SJSA1 (cell line): ENCODE measurements at regions not wholly inside any gene's neighbourhood (a gene's known extent, or its start where the extent isn't known, plus 50 kb on each side); places are given as distances from the start of the nearest gene placed in this dataset.
A peak's percentile ranks its signal among the peaks of the same experiment; 100 is the strongest.

ENCODE experiments used
- DNase-seq, 2 experiments: peaks; one replicate each; pipeline ENCODE4 v3.0.0-alpha.2; 2015 to 2020; ENCODE audit warnings: low spot score in 2 of 2, low read depth in 1 of 2
- H3K27ac ChIP-seq: fragments of 250-450 bp; sonication (Bioruptor Pico); 2 replicates; pipeline ENCODE4 v1.5.1; 2020; ENCODE audit warnings: mild to moderate bottlenecking, moderate library complexity
- H3K27me3 ChIP-seq: fragments of 250-450 bp; sonication (Bioruptor Pico); replicated peaks from 2 replicates; pipeline ENCODE4 v1.5.1; 2020; ENCODE audit warnings: mild to moderate bottlenecking, moderate library complexity
- H3K36me3 ChIP-seq: fragments of 250-450 bp; sonication (Bioruptor Pico); 2 replicates; pipeline ENCODE4 v1.5.1; 2020; ENCODE audit warnings: mild to moderate bottlenecking
- H3K4me1 ChIP-seq: fragments of 250-450 bp; sonication (Bioruptor Pico); replicated peaks from 2 replicates; pipeline ENCODE4 v1.6.1; 2021; ENCODE audit warnings: mild to moderate bottlenecking
- H3K4me3 ChIP-seq: fragments of 250-450 bp; sonication (Bioruptor Pico); 2 replicates; pipeline ENCODE4 v1.5.1; 2020; ENCODE audit warnings: mild to moderate bottlenecking
- H3K9me3 ChIP-seq: fragments of 250-450 bp; sonication (Bioruptor Pico); replicated peaks from 2 replicates; pipeline ENCODE4 v1.5.1; 2020; ENCODE audit warnings: mild to moderate bottlenecking

DNA sequence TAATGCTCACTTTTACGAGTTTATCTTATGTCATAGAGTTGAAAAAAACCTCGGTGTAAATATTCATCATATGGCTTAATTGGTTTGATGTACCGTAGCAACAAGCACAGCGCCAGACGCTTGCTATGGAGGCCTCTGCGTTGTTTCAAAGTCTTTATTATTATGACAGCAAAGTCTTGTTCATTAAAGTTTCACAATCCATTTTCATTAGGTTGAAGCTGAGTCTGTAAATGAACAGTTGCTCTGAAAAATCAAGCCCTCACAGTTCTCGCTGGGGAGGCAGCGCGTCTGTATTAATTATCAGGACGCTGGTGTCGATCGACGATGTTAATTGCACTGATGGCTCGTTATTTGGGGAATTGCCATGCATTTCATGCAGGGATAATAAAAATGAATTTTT, 185.6 kb downstream of the INSC start:
- Histone ChIP-seq H3K27me3 (peaks cover 7% of the 10 kb centered on the region; the same call in 1 of the 2 replicates), H3K9me3 (no peaks in the 10 kb centered on the region), H3K4me1 (no peaks in the 10 kb centered on the region), H3K36me3 (no peaks in the 10 kb centered on the region), H3K4me3 (no peak overlapping the region), H3K27ac (no peak overlapping the region)
- no peak for DNase-seq

DNA sequence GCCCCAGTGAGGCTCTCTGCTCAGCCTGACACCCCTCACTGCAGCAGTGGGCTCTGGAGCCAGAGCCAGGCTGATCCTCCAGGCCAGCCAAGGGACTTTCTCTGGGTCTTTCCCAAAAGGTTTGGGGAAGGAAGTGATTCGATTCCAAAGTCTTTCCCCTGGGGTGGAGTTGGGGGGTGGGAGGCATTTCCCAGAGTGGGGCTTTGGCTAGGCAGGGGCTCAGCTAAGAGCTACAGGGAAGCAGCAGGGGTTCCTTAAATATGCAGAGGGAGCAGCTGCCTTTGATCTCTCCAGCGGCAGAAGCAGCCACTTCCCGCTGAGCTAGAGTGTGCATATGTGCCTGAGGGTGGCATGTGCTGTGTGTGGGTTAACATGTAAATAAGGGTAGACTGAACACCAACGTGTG, 192.9 kb downstream of the INSC start:
- H3K9me3 ChIP-seq: peaks cover 8% of the 10 kb centered on the region
- DNase-seq: no peak
- H3K4me3 ChIP-seq: no peak overlapping the region
- no peak overlapping the region for H3K27ac ChIP-seq
- H3K36me3 ChIP-seq: no peaks in the 10 kb centered on the region
- H3K27me3 ChIP-seq: no peaks in the 10 kb centered on the region
- no peaks in the 10 kb centered on the region for H3K4me1 ChIP-seq

DNA sequence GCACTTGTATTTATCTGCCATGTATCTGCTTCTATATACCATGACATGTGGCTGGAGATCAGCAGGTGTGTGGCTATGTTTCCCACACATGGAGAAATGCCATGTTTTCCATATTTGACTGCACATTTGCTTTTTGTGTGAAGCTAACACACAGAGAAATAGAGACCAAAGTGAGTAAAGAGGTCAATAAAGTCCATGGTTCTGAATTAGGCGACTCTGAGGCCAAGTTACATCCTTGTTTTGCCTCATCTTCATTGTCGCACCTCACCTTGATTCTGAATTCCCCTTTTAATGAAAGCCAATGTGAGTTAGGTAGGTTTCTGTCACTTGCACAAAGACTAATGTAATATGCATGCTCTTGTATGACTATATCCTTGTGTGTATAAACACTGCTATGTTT, 194.1 kb downstream of the INSC start:
- Histone ChIP-seq H3K4me1 (no peaks in the 10 kb centered on the region), H3K27ac (no peak overlapping the region), H3K36me3 (no peaks in the 10 kb centered on the region), H3K4me3 (no peak overlapping the region), H3K27me3 (no peaks in the 10 kb centered on the region), H3K9me3 (peaks cover 8% of the 10 kb centered on the region)
- no peak for DNase-seq

DNA sequence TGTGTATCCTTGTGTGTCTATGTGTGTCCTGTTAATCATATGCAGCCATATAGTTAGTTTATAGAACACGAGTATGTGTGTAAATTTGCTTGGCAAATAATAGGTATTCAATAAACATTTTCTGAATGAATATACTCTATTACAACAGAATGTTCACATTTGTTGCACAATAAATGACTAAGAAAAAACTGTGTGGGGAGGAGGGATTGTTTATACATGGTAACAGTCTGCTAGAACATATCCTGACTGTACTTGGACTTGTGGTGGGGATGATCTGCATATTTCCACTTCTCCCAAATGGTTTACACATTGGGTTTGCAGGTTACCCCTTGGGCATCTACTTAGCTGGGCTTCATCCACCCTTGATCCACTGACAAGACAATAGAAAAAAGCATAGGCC, 194.6 kb downstream of the INSC start:
- DNase-seq: no peak
- H3K4me1 ChIP-seq: no peaks in the 10 kb centered on the region
- peaks cover 8% of the 10 kb centered on the region for H3K9me3 ChIP-seq
- H3K4me3 ChIP-seq: no peak overlapping the region
- no peaks in the 10 kb centered on the region for H3K27me3 ChIP-seq
- no peak overlapping the region for H3K27ac ChIP-seq
- H3K36me3 ChIP-seq: no peaks in the 10 kb centered on the region

DNA sequence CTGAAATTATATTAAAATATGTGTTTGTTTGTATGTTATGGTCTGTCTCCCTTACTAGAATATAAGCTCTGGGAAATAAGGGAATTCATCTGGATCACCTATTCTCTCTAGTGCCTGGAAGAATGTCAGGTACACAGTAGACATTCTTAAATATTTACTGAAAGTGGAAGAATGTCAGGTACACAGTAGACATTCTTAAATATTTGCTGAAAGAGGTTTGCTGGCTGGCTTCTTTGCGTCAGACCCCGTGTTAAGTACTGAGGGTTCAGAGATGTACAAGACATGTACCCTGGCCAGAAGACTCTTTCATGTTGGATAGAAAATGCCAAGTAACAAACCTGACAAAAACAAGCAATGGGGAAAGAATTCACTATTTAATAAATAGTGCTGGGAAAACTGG, 199.1 kb downstream of the INSC start:
- Histone ChIP-seq H3K4me1 (no peaks in the 10 kb centered on the region), H3K4me3 (no peak overlapping the region), H3K9me3 (peaks cover 8% of the 10 kb centered on the region), H3K36me3 (no peaks in the 10 kb centered on the region), H3K27me3 (no peaks in the 10 kb centered on the region; the same call in 1 of the 2 replicates), H3K27ac (no peak overlapping the region)
- no peak for DNase-seq

DNA sequence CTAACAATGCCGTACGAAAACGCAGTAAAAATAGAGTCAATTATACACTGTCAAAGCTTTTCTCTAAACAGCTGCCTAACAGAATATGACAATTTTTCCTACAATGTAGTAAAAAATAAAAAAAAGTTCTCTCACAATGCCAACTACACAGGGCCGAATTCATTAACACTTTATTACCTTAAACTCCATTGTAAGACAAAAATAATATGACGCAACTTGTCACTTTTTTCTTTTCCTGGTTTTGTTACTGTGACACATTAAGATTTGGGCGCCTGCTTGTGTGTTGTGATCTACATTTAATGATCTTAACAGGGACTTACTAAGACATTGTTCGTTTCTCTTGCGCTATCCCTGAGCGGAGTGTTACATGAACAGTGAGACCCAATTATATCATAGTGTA, 204.1 kb downstream of the INSC start:
- no peak for DNase-seq
- no peaks in the 10 kb centered on the region for H3K4me1 ChIP-seq
- no peak overlapping the region for H3K4me3 ChIP-seq
- H3K27me3 ChIP-seq: no peaks in the 10 kb centered on the region; the same call in 1 of the 2 replicates
- H3K9me3 ChIP-seq: no peaks in the 10 kb centered on the region
- H3K36me3 ChIP-seq: no peaks in the 10 kb centered on the region
- H3K27ac ChIP-seq: no peak overlapping the region

DNA sequence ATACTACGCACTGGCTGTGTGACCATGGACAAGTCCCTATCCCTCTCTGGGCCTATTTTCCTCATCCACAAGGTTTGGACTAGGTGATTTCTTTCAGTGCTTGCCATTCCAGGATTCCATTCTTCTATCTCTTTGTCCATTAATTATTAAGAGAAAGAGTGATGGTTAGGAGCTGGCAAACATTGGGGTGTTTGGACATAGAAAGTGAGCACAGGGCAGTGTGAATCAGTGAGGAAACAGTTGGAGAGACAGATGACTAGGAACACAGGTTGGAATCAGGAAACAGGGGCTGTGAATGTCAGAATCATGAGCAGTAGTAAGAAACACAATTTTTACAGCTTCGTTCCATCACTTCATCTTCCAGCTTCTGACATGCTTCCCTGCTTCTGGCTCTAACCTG, 211.8 kb downstream of the INSC start:
- Histone ChIP-seq H3K4me3 (no peak overlapping the region), H3K27me3 (no peaks in the 10 kb centered on the region), H3K9me3 (no peaks in the 10 kb centered on the region), H3K4me1 (no peaks in the 10 kb centered on the region), H3K36me3 (no peaks in the 10 kb centered on the region), H3K27ac (no peak overlapping the region)
- no peak for DNase-seq

DNA sequence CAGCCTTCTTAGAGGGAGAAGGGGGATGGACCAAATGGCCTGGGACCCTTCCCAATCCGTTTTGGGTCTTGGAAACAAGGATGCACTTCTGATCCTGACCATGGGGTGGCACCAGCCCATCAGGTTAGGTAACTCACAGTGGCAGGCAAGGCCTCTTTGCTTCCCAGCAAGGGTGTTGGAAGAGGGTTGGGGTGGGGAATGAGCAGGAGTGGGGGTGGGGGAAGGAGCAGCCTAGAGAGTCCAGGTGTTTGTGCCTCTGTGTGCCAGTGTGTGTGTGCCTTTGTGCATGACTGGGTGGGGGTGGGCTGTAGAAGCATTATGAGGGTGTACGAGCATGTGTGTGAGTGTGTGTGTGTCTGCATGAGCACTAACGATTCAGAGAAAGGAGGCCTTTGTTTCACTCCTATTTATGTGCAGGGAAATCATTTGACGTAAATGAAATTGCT, 213.1 kb downstream of the INSC start:
- DNase-seq: peak; percentile 23 to 69
- no peak overlapping the region for H3K4me3 ChIP-seq
- no peaks in the 10 kb centered on the region for H3K4me1 ChIP-seq
- no peak overlapping the region for H3K27ac ChIP-seq
- no peaks in the 10 kb centered on the region for H3K9me3 ChIP-seq
- H3K27me3 ChIP-seq: no peaks in the 10 kb centered on the region
- no peaks in the 10 kb centered on the region for H3K36me3 ChIP-seq

DNA sequence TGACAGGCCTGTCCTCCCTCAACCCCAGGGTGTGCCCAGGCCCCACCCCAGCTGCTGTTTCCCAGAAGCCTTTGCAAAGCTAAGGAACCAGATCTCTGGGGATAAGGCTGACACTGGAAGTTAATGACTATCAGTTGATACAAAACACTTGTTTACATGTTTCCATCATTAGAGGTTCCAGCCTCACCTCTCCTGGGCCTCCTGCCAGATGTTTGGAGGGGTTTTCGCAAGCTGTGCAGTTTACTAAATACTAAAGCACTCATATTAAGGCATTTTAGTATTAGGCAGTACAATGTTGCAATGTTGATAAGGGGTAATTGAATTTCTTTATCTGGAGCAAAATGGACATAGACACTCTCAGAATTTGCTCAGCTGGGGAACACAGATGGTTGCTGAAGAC, 218.7 kb downstream of the INSC start:
- Histone ChIP-seq H3K27ac (no peak overlapping the region), H3K4me3 (no peak overlapping the region), H3K4me1 (no peaks in the 10 kb centered on the region), H3K27me3 (no peaks in the 10 kb centered on the region), H3K36me3 (no peaks in the 10 kb centered on the region), H3K9me3 (no peaks in the 10 kb centered on the region)
- DNase-seq: no peak

DNA sequence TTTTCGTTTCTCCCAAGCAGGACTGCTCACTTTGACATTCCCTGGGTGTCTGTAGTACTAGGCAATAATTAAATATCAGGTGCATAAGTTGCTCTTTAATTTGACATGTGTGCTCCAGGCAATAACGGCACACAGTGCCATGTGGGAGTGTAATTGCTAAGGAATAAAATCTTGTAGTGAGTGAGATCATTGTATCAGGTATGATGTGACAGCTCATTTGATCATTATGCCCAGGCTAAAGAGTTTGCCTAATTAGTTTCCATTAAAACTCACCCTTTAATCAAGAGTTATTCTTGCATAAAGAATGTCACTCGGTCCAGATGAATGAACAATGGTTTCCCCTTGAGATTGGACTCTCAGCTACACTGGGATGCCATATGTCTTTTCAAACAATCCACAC, 220.0 kb downstream of the INSC start:
- no peak overlapping the region for H3K27ac ChIP-seq
- no peak for DNase-seq
- H3K9me3 ChIP-seq: no peaks in the 10 kb centered on the region
- no peaks in the 10 kb centered on the region for H3K36me3 ChIP-seq
- no peaks in the 10 kb centered on the region for H3K27me3 ChIP-seq
- no peaks in the 10 kb centered on the region for H3K4me1 ChIP-seq
- no peak overlapping the region for H3K4me3 ChIP-seq

DNA sequence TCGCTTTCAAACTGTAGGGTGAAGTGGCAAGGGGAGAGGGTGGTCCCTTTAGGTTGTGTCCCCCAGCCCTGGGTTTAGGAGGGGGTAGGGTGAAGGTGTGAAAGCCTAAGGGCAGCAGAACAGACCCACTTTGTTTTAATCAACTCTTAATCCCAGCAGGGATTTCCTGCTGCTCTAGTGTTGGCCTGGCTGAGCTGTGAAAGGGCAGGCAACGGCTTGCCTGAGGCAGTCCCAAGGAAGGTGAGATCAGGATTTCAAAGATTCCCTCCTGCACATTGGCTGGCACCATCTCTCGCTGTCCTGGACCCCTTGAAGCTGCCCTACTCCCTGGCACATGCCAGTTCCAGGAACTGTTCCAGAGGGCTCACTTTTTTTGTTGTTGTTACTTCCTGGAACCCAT, 221.3 kb downstream of the INSC start:
- DNase-seq: no peak
- H3K27ac ChIP-seq: no peak overlapping the region
- H3K4me1 ChIP-seq: no peaks in the 10 kb centered on the region
- H3K36me3 ChIP-seq: no peaks in the 10 kb centered on the region
- H3K27me3 ChIP-seq: no peaks in the 10 kb centered on the region
- no peak overlapping the region for H3K4me3 ChIP-seq
- H3K9me3 ChIP-seq: no peaks in the 10 kb centered on the region

DNA sequence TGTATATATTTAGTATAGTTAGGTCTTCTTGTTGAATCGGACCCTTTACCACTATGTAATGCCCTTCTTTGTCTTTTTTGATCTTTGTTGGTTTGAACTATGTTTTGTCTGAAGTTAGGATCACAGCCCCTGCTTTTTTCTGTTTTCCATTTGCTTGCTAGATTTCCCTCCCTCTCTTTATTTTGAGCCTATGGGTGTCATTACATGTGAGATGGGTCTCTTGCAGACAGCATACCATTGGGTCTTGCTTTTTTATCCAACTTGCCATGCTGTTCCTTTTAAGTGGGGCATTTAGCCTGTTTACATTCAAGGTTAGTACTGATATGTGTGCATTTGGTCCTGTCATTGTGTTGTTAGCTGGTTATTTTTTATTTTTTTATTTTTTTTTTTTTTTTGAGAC, 224.6 kb downstream of the INSC start:
- no peak for DNase-seq

DNA sequence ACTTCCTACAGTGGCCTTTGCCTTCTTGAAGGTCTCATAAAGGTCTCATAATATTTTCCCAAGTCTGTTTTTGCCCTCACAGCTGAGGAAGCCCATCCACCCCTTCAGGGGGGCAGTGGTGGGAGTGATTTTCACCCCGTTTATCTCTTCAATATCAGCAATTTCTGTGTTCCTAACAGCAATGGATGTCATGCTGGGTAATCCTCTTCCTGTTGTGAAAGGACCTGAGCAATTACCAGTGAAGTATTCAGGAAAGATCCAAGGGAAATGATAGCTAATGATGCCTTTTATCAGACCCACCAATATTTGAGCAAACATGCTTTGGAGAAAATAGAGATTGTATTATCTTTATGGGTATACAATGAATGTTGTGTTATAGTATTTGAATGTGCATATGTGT, 226.9 kb downstream of the INSC start:
- Histone ChIP-seq H3K36me3 (no peaks in the 10 kb centered on the region), H3K9me3 (no peaks in the 10 kb centered on the region), H3K4me1 (no peaks in the 10 kb centered on the region), H3K27me3 (no peaks in the 10 kb centered on the region), H3K27ac (no peak overlapping the region), H3K4me3 (no peak overlapping the region)
- no peak for DNase-seq

More for the DNA sequence above, 224.6 kb downstream of the INSC start:
- H3K27me3 ChIP-seq: no peaks in the 10 kb centered on the region
- H3K4me1 ChIP-seq: no peaks in the 10 kb centered on the region
- H3K27ac ChIP-seq: no peak overlapping the region
- H3K36me3 ChIP-seq: no peaks in the 10 kb centered on the region
- H3K4me3 ChIP-seq: no peak overlapping the region
- no peaks in the 10 kb centered on the region for H3K9me3 ChIP-seq

DNA sequence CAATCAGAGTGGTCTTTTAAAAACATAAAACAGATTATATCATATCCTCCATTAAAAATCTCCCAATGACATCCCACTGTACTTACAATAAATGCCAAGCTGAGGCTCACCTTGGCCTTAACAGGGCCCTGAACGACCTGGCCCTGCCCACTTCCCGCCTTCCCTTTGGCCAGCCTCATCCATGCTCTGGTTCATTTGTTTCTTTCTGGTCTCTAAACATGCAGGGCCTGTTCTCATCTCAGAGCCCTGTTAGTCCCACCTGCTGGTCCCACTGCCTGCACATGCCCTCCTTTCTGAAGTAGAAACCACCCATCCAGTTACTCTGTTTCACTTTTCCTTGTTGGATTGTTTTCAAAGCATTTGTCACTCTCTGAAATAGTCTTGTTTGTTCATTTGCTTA, 227.4 kb downstream of the INSC start:
- no peak overlapping the region for H3K4me3 ChIP-seq
- H3K36me3 ChIP-seq: no peaks in the 10 kb centered on the region
- no peaks in the 10 kb centered on the region for H3K9me3 ChIP-seq
- no peaks in the 10 kb centered on the region for H3K27me3 ChIP-seq
- no peak overlapping the region for H3K27ac ChIP-seq
- no peak for DNase-seq
- no peaks in the 10 kb centered on the region for H3K4me1 ChIP-seq

DNA sequence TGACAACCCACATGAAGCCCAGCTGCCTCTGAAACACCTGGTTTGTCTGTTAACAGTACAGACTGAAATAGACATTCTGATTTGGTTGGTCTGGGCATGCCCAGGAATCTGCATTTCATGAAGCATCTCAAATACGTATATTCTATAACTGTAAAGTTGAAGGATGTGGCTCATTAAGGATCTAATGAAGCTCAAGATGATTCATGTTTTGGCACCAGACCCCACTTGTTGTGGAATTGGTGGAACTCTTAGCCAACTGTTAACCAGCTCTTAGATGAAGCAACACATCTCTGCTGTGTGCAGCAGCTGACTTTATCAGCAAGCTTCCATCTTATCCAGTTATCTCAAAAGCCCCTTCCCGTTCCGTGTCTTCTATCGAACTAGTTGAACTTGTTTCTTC, 232.2 kb downstream of the INSC start:
- no peaks in the 10 kb centered on the region for H3K9me3 ChIP-seq
- no peak overlapping the region for H3K27ac ChIP-seq
- H3K4me1 ChIP-seq: no peaks in the 10 kb centered on the region
- H3K27me3 ChIP-seq: no peaks in the 10 kb centered on the region
- no peaks in the 10 kb centered on the region for H3K36me3 ChIP-seq
- no peak for DNase-seq
- H3K4me3 ChIP-seq: no peak overlapping the region
